Endothelial cell of umbilical vein (primary cell): ENCODE measurements at regions not wholly inside any gene's neighbourhood (a gene's known extent, or its start where the extent isn't known, plus 50 kb on each side); places are given as distances from the start of the nearest gene placed in this dataset.

Experiments
- BruUV-seq: library from RNA; stranded (reverse); fragments of 400-500 nt; replicated peaks from 2 replicates; lab custom pipeline; 2021; lab: Mats Ljungman, UMichigan
- CTCF ChIA-PET: fragments of 300-600, 350-600 bp; sonication (Branson Sonifier 250); formaldehyde crosslinking; loops from one replicate; lab custom pipeline; 2021; ENCODE audit warnings: antibody characterized with exemption, inconsistent platforms; lab: Charles Lee
- POLR2A ChIA-PET: fragments of 300-600, 350-600 bp; sonication (Branson Sonifier 250); formaldehyde crosslinking; loops from one replicate; lab custom pipeline; 2021; ENCODE audit warnings: antibody characterized with exemption, inconsistent platforms; lab: Charles Lee
- DNase-seq: peaks from one replicate; pipeline ENCODE4 v3.0.0-alpha.2; 2011; ENCODE audit warnings: low read depth, low spot score
- FAIRE-seq: peaks from 2 replicates; lab custom pipeline; 2011; peaks lifted over from hg19 to GRCh38; lab: Jason Lieb, UNC
- H2AFZ ChIP-seq: 2 replicates; pipeline ENCODE4 v1.6.0; 2012; ENCODE audit warnings: low read depth, low read length, control low read depth, inconsistent platforms
- H3K27ac ChIP-seq: 2 replicates; pipeline ENCODE4 v1.5.1; 2011; ENCODE audit warnings: low read depth, mild to moderate bottlenecking, control low read depth, low read length, moderate library complexity; ENCODE audit not compliant: insufficient read depth
- H3K27me3 ChIP-seq, 2 experiments: 2 replicates each; pipeline versions ENCODE4 v1.6.0 to v1.6.1; 2011; ENCODE audit warnings: low read length in 2 of 2, mixed read lengths in 1 of 2; ENCODE audit not compliant: control insufficient read depth in 2 of 2, insufficient read depth in 2 of 2
- H3K36me3 ChIP-seq, 2 experiments: 2 replicates in 1 of 2; 3 replicates in 1 of 2; pipeline ENCODE4 v1.5.1; 2011; ENCODE audit warnings: low read length in 2 of 2, mild to moderate bottlenecking in 1 of 2, moderate library complexity in 1 of 2; ENCODE audit not compliant: control insufficient read depth in 2 of 2, insufficient read depth in 2 of 2; ENCODE audit errors: extremely low read depth in 1 of 2
- H3K4me1 ChIP-seq: 3 replicates; pipeline ENCODE4 v1.5.1; 2011; ENCODE audit warnings: mild to moderate bottlenecking, low read length; ENCODE audit not compliant: control insufficient read depth, insufficient read depth; ENCODE audit errors: extremely low read depth
- H3K4me2 ChIP-seq: 2 replicates; pipeline ENCODE4 v1.6.1; 2011; ENCODE audit warnings: low read length, control low read depth, mixed read lengths; ENCODE audit not compliant: insufficient read depth
- H3K4me3 ChIP-seq, 3 experiments: fragments of 200-600 bp in 1 of 3; sonication (generic), shearing (Covaris generic) in 1 of 3; replicated peaks in 1 of 3; 2 replicates each; pipeline ENCODE4 v1.5.1; 2011 to 2016; ENCODE audit warnings: control low read depth in 3 of 3, low read length in 3 of 3, mild to moderate bottlenecking in 2 of 3, inconsistent platforms in 1 of 3, low read depth in 1 of 3, moderate library complexity in 1 of 3; ENCODE audit not compliant: insufficient read depth in 1 of 3
- H3K79me2 ChIP-seq: 2 replicates; pipeline ENCODE4 v1.6.0; 2012; ENCODE audit warnings: low read length, inconsistent platforms; ENCODE audit not compliant: control insufficient read depth, insufficient read depth
- H3K9ac ChIP-seq: replicated peaks from 2 replicates; pipeline ENCODE3; 2011; ENCODE audit warnings: low read length, control low read depth; ENCODE audit not compliant: insufficient read depth; ENCODE audit errors: extremely low read depth
- H3K9me1 ChIP-seq: replicated peaks from 3 replicates; pipeline ENCODE4 v1.6.0; 2011; ENCODE audit warnings: mild to moderate bottlenecking, low read length; ENCODE audit not compliant: control insufficient read depth, insufficient read depth; ENCODE audit errors: extremely low read depth
- H3K9me3 ChIP-seq: replicated peaks from 2 replicates; pipeline ENCODE4 v1.5.1; 2012; ENCODE audit warnings: low read length, inconsistent platforms; ENCODE audit not compliant: control insufficient read depth, insufficient read depth
- H4K20me1 ChIP-seq: replicated peaks from 2 replicates; pipeline ENCODE3; 2011; ENCODE audit warnings: mild to moderate bottlenecking, low read length; ENCODE audit not compliant: control insufficient read depth, insufficient read depth; ENCODE audit errors: extremely low read depth
- EZH2 ChIP-seq: IDR thresholded peaks from 2 replicates; pipeline ENCODE4 v1.6.1; 2012; ENCODE audit warnings: borderline replicate concordance, low read depth, mild to moderate bottlenecking, moderate library complexity, low read length, inconsistent platforms; ENCODE audit not compliant: severe bottlenecking
- GATA2 ChIP-seq: IDR thresholded peaks from 2 replicates; pipeline ENCODE4 v1.7.0; 2011; ENCODE audit warnings: low read depth, mild to moderate bottlenecking, moderate library complexity, mixed read lengths, low read length; ENCODE audit not compliant: insufficient read length, insufficient read depth
- JUN ChIP-seq: IDR thresholded peaks from 2 replicates; pipeline ENCODE4 v1.6.1; 2011; ENCODE audit warnings: borderline replicate concordance, low read depth; ENCODE audit not compliant: insufficient read length, insufficient read depth
- MYC ChIP-seq: IDR thresholded peaks from one replicate; pipeline ENCODE4 v1.6.1; 2011; ENCODE audit warnings: mild to moderate bottlenecking, low read depth, low read length
- POLR2A ChIP-seq: IDR thresholded peaks from 2 replicates; pipeline ENCODE4 v1.6.1; 2012; ENCODE audit warnings: low read depth, mild to moderate bottlenecking, control low read depth, low read length
- POLR2AphosphoS5 ChIP-seq: IDR thresholded peaks from 2 replicates; pipeline ENCODE4 v1.6.1; 2012; ENCODE audit warnings: low read depth, mild to moderate bottlenecking, control low read depth, low read length, moderate library complexity; ENCODE audit not compliant: insufficient read depth
- dilution Hi-C: fragments of 300-500 bp; cut with MboI; formaldehyde crosslinking; loops from one replicate; pipeline ENCODE4 v1.15.0; 2019; ENCODE audit warnings: low sequenced_read_pairs; ENCODE audit not compliant: extremely low pct_ligation_motif_present
- intact Hi-C: fragments of 100-400 bp; cut with micrococcal nuclease; formaldehyde crosslinking; loops from one replicate; pipeline ENCODE4 v1.10.0; 2022
- TF ChIP-seq, protein P1 (sequence below): IDR thresholded peaks from 2 replicates; pipeline ENCODE4 v1.6.1; 2011; ENCODE audit not compliant: insufficient read depth, insufficient read length
- TF ChIP-seq, protein P2 (sequence below), 2 donors: IDR thresholded peaks; 1 replicate in 1 of 2; 2 replicates in 1 of 2; pipeline ENCODE4 v1.5.1; 2011; ENCODE audit warnings: low read length in 2 of 2, mild to moderate bottlenecking in 2 of 2, moderate library complexity in 2 of 2, control low read depth in 1 of 2, inconsistent platforms in 1 of 2, low read depth in 1 of 2; ENCODE audit not compliant: insufficient read depth in 1 of 2; ENCODE audit errors: extremely low read depth in 1 of 2

DNA sequence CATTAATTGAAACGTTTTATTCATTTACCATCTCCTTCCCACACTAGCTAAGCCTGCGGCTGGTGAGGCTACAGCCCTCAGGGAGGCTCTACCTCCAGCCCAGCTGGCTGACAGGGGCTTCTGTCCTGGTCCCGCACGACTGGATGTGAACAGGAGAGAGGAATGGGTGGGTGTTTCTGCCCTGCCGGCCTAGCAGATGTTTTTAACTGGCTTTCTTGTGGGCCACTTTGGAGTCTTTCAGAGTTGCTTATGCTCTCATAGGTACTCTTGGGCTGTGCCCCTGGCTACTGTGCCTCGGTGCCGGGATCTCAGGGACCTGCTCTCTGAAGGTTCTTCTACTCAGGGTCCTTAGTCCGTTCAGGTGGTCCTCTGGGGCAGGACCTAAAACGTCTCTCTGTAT is 184.3 kb upstream of the TWIST2 start:
- CTCF ChIA-PET: no interaction called here
- Histone ChIP-seq H3K27me3 (no peaks in the 10 kb centered on the region), H3K9ac (no peak overlapping the region), H3K9me1 (no peaks in the 10 kb centered on the region), H4K20me1 (no peaks in the 10 kb centered on the region), H3K27ac (no peak overlapping the region), H3K9me3 (no peaks in the 10 kb centered on the region), H3K79me2 (no peaks in the 10 kb centered on the region), H3K4me1 (no peaks in the 10 kb centered on the region), H3K4me2 (no peak overlapping the region), H3K4me3 (no peak overlapping the region), H2AFZ (no peak overlapping the region), H3K36me3 (no peaks in the 10 kb centered on the region)
- no TSS peak for BruUV-seq
- TF ChIP-seq GATA2 (no peak), MYC (no peak), POLR2AphosphoS5 (no peak), EZH2 (no peak)
- no peak for DNase-seq
- POLR2A ChIA-PET: no interaction called here
- intact Hi-C loops: no loop called here
- dilution Hi-C loops: no loop called here
- no peak for FAIRE-seq

DNA sequence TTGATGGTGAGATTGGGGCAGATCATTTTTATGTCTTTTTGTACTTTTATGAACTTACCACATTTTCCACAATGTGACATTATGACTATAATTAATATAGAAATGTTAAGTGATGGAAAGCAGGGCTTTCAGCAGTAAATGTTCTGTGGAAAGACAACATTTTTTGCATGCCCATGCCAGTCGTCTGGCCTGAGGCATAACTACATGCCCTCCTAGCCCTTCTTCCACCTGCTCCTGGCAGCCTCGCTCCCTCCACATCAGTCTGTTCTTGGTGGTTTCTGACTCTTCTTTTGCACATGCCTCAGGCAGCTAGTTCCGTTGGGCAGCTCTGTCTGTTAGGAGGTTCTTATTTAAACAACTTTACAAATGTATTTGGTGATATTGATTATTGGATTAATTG is 182.0 kb upstream of the TWIST2 start:
- TF ChIP-seq MYC (no peak), GATA2 (no peak), POLR2A (no peak), POLR2AphosphoS5 (no peak), EZH2 (no peak), JUN (no peak)
- TF ChIP-seq, protein P1, sequence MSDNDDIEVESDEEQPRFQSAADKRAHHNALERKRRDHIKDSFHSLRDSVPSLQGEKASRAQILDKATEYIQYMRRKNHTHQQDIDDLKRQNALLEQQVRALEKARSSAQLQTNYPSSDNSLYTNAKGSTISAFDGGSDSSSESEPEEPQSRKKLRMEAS: no peak
- TF ChIP-seq, protein P2, sequence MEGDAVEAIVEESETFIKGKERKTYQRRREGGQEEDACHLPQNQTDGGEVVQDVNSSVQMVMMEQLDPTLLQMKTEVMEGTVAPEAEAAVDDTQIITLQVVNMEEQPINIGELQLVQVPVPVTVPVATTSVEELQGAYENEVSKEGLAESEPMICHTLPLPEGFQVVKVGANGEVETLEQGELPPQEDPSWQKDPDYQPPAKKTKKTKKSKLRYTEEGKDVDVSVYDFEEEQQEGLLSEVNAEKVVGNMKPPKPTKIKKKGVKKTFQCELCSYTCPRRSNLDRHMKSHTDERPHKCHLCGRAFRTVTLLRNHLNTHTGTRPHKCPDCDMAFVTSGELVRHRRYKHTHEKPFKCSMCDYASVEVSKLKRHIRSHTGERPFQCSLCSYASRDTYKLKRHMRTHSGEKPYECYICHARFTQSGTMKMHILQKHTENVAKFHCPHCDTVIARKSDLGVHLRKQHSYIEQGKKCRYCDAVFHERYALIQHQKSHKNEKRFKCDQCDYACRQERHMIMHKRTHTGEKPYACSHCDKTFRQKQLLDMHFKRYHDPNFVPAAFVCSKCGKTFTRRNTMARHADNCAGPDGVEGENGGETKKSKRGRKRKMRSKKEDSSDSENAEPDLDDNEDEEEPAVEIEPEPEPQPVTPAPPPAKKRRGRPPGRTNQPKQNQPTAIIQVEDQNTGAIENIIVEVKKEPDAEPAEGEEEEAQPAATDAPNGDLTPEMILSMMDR (IDR thresholded peaks at IDR 0.05; ENCODE audit: extremely low read depth in 1 of 2, insufficient read depth in 1 of 2, low read depth in 1 of 2, low read length in 2 of 2): no peak
- no peak overlapping the region for H3K9ac ChIP-seq
- no peaks in the 10 kb centered on the region for H3K4me1 ChIP-seq
- DNase-seq: no peak
- H2AFZ ChIP-seq: no peak overlapping the region
- H3K9me1 ChIP-seq: no peaks in the 10 kb centered on the region
- H3K36me3 ChIP-seq: no peaks in the 10 kb centered on the region
- H3K27me3 ChIP-seq: no peaks in the 10 kb centered on the region
- no peak overlapping the region for H3K4me3 ChIP-seq
- CTCF ChIA-PET: no interaction called here
- intact Hi-C loops: no loop called here
- H4K20me1 ChIP-seq: no peaks in the 10 kb centered on the region
- no peak overlapping the region for H3K4me2 ChIP-seq
- POLR2A ChIA-PET: no interaction called here
- H3K79me2 ChIP-seq: no peaks in the 10 kb centered on the region
- no peak overlapping the region for H3K27ac ChIP-seq
- no TSS peak for BruUV-seq
- no peak for FAIRE-seq
- dilution Hi-C loops: no loop called here
- no peaks in the 10 kb centered on the region for H3K9me3 ChIP-seq
